HG03175 (cell line): ENCODE measurements at regions not wholly inside any gene's neighbourhood (a gene's known extent, or its start where the extent isn't known, plus 50 kb on each side); places are given as distances from the start of the nearest gene placed in this dataset.

Experiments used
- ATAC-seq: cut with Tn5 transposase; IDR thresholded peaks from one replicate; pipeline ENCODE4 v1.9.1; 2021; ENCODE audit warnings: mild to moderate bottlenecking, moderate library complexity; ENCODE audit not compliant: unreplicated experiment

GRCh38 chr13:74329962-74330361, 195.8 kb upstream of the KLF12 start:
- no peak for ATAC-seq

- no peak for ATAC-seq
Observed at GRCh38 chr13:74325106-74325505, 190.9 kb upstream of the KLF12 start.

- ATAC-seq: no peak
Observed at GRCh38 chr13:74324338-74324737, 190.1 kb upstream of the KLF12 start.

- no peak for ATAC-seq
Observed at GRCh38 chr13:74322562-74322961, 188.4 kb upstream of the KLF12 start.

GRCh38 chr13:74320282-74320681, 186.1 kb upstream of the KLF12 start:
- ATAC-seq: no peak

GRCh38 chr13:74316547-74316946, 182.3 kb upstream of the KLF12 start:
- no peak for ATAC-seq

- ATAC-seq: no peak
Observed at GRCh38 chr13:74306496-74306895, 172.3 kb upstream of the KLF12 start.

- no peak for ATAC-seq
Observed at GRCh38 chr13:74305876-74306275, 171.7 kb upstream of the KLF12 start.

GRCh38 chr13:74301258-74301935, 167.2 kb upstream of the KLF12 start:
- ATAC-seq: no peak

GRCh38 chr13:74300162-74300561, 166.0 kb upstream of the KLF12 start:
- no peak for ATAC-seq

GRCh38 chr13:74299721-74300120, 165.5 kb upstream of the KLF12 start:
- no peak for ATAC-seq

- no peak for ATAC-seq
Observed at GRCh38 chr13:74298923-74299322, 164.7 kb upstream of the KLF12 start.

GRCh38 chr13:74289861-74290773, 155.9 kb upstream of the KLF12 start:
- ATAC-seq: peak; percentile 68

GRCh38 chr13:74289107-74289506, 154.9 kb upstream of the KLF12 start:
- no peak for ATAC-seq

- ATAC-seq: no peak
Observed at GRCh38 chr13:74288361-74288911, 154.2 kb upstream of the KLF12 start.

GRCh38 chr13:74287724-74288169, 153.5 kb upstream of the KLF12 start:
- peak; percentile 62 for ATAC-seq

GRCh38 chr13:74280795-74281490, 146.7 kb upstream of the KLF12 start:
- no peak for ATAC-seq

- no peak for ATAC-seq
Observed at GRCh38 chr13:74280093-74280794, 146.0 kb upstream of the KLF12 start.

- no peak for ATAC-seq
Observed at GRCh38 chr13:74278901-74279300, 144.7 kb upstream of the KLF12 start.

GRCh38 chr13:74274916-74275315, 140.7 kb upstream of the KLF12 start:
- no peak for ATAC-seq

GRCh38 chr13:74273581-74273980, 139.4 kb upstream of the KLF12 start:
- no peak for ATAC-seq
